ENCODE measurements at regions not wholly inside any gene's neighbourhood (a gene's known extent, or its start where the extent isn't known, plus 50 kb on each side); places are given as distances from the start of the nearest gene placed in this dataset.
A peak's percentile ranks its signal among the peaks of the same experiment; 100 is the strongest.
"Not testable (repeated sequence)": the region's sequence is repeated elsewhere in the genome, so short reads cannot be mapped to it uniquely, and the experiment has no call there.

GRCh38 chr16:48054881-48055601 is 100.8 kb downstream of the ABCC12 start:
- peak; percentile 8 for DNase-seq

- no peak for DNase-seq
Observed at GRCh38 chr16:48053418-48053745, 102.4 kb downstream of the ABCC12 start.

GRCh38 chr16:48052731-48053417 is 102.9 kb downstream of the ABCC12 start:
- DNase-seq, result no peak

- DNase-seq, result no peak
Observed at GRCh38 chr16:48050871-48051270, 104.9 kb downstream of the ABCC12 start.

- DNase-seq, result no peak
Observed at GRCh38 chr16:48049847-48050246, 105.9 kb downstream of the ABCC12 start.

GRCh38 chr16:48047720-48048119 is 108.1 kb downstream of the ABCC12 start:
- DNase-seq, result no peak

- DNase-seq, result no peak
Observed at GRCh38 chr16:48047241-48047640, 108.6 kb downstream of the ABCC12 start.

- DNase-seq, result no peak
Observed at GRCh38 chr16:48044117-48044516, 111.7 kb downstream of the ABCC12 start.

GRCh38 chr16:48041981-48042421 is 113.8 kb downstream of the ABCC12 start:
- DNase-seq, result no peak

- DNase-seq, result no peak
Observed at GRCh38 chr16:48035142-48035541, 120.7 kb downstream of the ABCC12 start.

- DNase-seq, result no peak
Observed at GRCh38 chr16:48030926-48031325, 124.9 kb downstream of the ABCC12 start.

- no peak for DNase-seq
Observed at GRCh38 chr16:48029768-48030167, 126.0 kb downstream of the ABCC12 start.

GRCh38 chr16:48025359-48025758 is 130.4 kb downstream of the ABCC12 start:
- no peak for DNase-seq

GRCh38 chr16:48024042-48024441 is 131.8 kb downstream of the ABCC12 start:
- DNase-seq, result no peak

GRCh38 chr16:48022496-48022895 is 133.3 kb downstream of the ABCC12 start:
- no peak for DNase-seq

- DNase-seq, result not testable (repeated sequence)
Observed at GRCh38 chr16:48020617-48021016, 135.2 kb downstream of the ABCC12 start.

GRCh38 chr16:48014349-48015135 is 141.3 kb downstream of the ABCC12 start:
- DNase-seq, result no peak

GRCh38 chr16:48013491-48013901 is 142.3 kb downstream of the ABCC12 start:
- peak; percentile 92 for DNase-seq

GRCh38 chr16:48011878-48012658 is 143.7 kb downstream of the ABCC12 start:
- no peak for DNase-seq

- DNase-seq, result no peak
Observed at GRCh38 chr16:48011466-48011865, 144.3 kb downstream of the ABCC12 start.

- no peak for DNase-seq
Observed at GRCh38 chr16:48008011-48008525, 147.7 kb downstream of the ABCC12 start.

GRCh38 chr16:48004141-48004695 is 151.6 kb downstream of the ABCC12 start:
- DNase-seq, result no peak

All from NCI-H446 treated with DMSO at 0.1 percent for 48 hours (cell line).